ENCODE measurements at regions not wholly inside any gene's neighbourhood (a gene's known extent, or its start where the extent isn't known, plus 50 kb on each side); places are given as distances from the start of the nearest gene placed in this dataset.

DNA sequence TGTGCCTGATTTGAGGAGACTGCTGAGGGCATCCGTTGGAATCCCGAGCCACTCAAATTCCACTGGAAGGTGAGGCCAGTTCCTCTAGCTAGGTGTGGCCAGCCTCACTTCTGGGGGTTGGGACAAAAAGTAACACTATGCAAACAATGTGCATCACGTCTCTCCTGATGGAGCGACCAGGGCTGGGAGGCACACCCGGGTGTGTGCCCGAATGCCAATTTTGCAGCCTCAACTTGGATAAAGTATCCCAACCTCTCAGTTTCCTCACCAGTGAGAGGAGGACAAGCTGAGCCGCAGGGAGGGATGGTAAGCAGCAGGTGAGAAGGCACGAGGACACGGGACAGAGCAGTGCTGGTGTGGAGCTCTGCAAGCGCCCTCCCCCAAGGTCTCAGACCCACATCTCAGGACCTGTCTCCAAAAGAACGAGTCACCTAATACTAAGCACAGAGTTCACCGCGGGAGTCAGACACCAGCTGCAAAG lies 218.3 kb downstream of the HAUS1 start:
- TF ChIP-seq, protein P1, sequence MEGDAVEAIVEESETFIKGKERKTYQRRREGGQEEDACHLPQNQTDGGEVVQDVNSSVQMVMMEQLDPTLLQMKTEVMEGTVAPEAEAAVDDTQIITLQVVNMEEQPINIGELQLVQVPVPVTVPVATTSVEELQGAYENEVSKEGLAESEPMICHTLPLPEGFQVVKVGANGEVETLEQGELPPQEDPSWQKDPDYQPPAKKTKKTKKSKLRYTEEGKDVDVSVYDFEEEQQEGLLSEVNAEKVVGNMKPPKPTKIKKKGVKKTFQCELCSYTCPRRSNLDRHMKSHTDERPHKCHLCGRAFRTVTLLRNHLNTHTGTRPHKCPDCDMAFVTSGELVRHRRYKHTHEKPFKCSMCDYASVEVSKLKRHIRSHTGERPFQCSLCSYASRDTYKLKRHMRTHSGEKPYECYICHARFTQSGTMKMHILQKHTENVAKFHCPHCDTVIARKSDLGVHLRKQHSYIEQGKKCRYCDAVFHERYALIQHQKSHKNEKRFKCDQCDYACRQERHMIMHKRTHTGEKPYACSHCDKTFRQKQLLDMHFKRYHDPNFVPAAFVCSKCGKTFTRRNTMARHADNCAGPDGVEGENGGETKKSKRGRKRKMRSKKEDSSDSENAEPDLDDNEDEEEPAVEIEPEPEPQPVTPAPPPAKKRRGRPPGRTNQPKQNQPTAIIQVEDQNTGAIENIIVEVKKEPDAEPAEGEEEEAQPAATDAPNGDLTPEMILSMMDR (IDR thresholded peaks at IDR 0.05; ENCODE audit: low read length) = no peak
- TF ChIP-seq EZH2 (optimal IDR thresholded peaks at IDR 0.05; ENCODE audit: low read depth, low read length) (no peak), EZH2phosphoT487 (IDR thresholded peaks at IDR 0.05; ENCODE audit: low read length) (no peak)

Data from MM.1S (cell line).